ENCODE measurements at regions not wholly inside any gene's neighbourhood (a gene's known extent, or its start where the extent isn't known, plus 50 kb on each side); places are given as distances from the start of the nearest gene placed in this dataset.

GRCh38 chr10:107434854-107435253 lies 270.3 kb upstream of the SORCS1 start:
- Histone ChIP-seq H4K5ac (ENCODE audit: insufficient read length, low read depth, low read length) (no peak overlapping the region), H2AK5ac (ENCODE audit: insufficient read length, low read length) (no peak overlapping the region), H2AFZ (ENCODE audit: low read length) (no peak overlapping the region), H3K14ac (ENCODE audit: insufficient read depth, low read length) (no peak overlapping the region), H3K9ac (ENCODE audit: extremely low read depth, insufficient read length, low read length) (no peak overlapping the region), H3K18ac (ENCODE audit: insufficient read length, low read depth, low read length) (no peak overlapping the region), H3K79me1 (ENCODE audit: insufficient read depth, low read depth, low read length, poor library complexity, severe bottlenecking) (no peaks in the 10 kb centered on the region), H2BK120ac (ENCODE audit: low read depth, low read length, poor library complexity, severe bottlenecking) (no peak overlapping the region), H3K23me2 (ENCODE audit: insufficient read length, low read depth, low read length, poor library complexity, severe bottlenecking) (no peaks in the 10 kb centered on the region), H3K23ac (ENCODE audit: insufficient read length, low read depth, low read length) (no peak overlapping the region), H3K4ac (ENCODE audit: low read depth, low read length) (no peak overlapping the region), H3K9me3 (ENCODE audit: control insufficient read depth, low read depth, low read length) (no peaks in the 10 kb centered on the region), H3K56ac (ENCODE audit: insufficient read length, low read depth, low read length) (no peak overlapping the region), H3K79me2 (ENCODE audit: insufficient read depth, low read length) (no peaks in the 10 kb centered on the region), H2BK15ac (ENCODE audit: low read depth, low read length) (no peak overlapping the region), H2BK12ac (ENCODE audit: insufficient read length, low read depth, low read length) (no peak overlapping the region), H3K27ac (ENCODE audit: insufficient read length, low read depth, low read length) (no peak overlapping the region), H4K20me1 (ENCODE audit: control insufficient read depth, insufficient read depth, insufficient read length) (no peaks in the 10 kb centered on the region), H2BK20ac (ENCODE audit: low read depth, low read length, poor library complexity, severe bottlenecking) (no peak overlapping the region), H3T11ph (ENCODE audit: low read length) (no peak overlapping the region), H4K8ac (replicated peaks; ENCODE audit: insufficient read length, low read depth, low read length) (no peak overlapping the region), H3K4me2 (ENCODE audit: insufficient read depth, insufficient read length, low read length) (no peak overlapping the region), H3K27me3 (ENCODE audit: insufficient read depth, low read length) (no peaks in the 10 kb centered on the region), H2BK5ac (ENCODE audit: insufficient read length, low read length) (no peak overlapping the region), H3K4me1 (ENCODE audit: insufficient read depth, low read length) (no peaks in the 10 kb centered on the region), H4K91ac (ENCODE audit: insufficient read length, low read depth, low read length) (no peak overlapping the region)
- TF ChIP-seq, protein P1, sequence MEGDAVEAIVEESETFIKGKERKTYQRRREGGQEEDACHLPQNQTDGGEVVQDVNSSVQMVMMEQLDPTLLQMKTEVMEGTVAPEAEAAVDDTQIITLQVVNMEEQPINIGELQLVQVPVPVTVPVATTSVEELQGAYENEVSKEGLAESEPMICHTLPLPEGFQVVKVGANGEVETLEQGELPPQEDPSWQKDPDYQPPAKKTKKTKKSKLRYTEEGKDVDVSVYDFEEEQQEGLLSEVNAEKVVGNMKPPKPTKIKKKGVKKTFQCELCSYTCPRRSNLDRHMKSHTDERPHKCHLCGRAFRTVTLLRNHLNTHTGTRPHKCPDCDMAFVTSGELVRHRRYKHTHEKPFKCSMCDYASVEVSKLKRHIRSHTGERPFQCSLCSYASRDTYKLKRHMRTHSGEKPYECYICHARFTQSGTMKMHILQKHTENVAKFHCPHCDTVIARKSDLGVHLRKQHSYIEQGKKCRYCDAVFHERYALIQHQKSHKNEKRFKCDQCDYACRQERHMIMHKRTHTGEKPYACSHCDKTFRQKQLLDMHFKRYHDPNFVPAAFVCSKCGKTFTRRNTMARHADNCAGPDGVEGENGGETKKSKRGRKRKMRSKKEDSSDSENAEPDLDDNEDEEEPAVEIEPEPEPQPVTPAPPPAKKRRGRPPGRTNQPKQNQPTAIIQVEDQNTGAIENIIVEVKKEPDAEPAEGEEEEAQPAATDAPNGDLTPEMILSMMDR (conservative IDR thresholded peaks at IDR 0.05) = no peak
- no CpG with 5 or more reads among the region's 5 CpGs for WGBS (ENCODE audit: extremely low coverage, insufficient read length, low lambda C conversion rate)
- Mint-ChIP-seq H3K27me3 (ENCODE audit: low read depth) (no peaks in the 10 kb centered on the region), H3K36me3 (ENCODE audit: insufficient read depth in 1 of 3, low read depth in 3 of 3) (no peaks in the 10 kb centered on the region), H3K27ac (no peak overlapping the region), H3K4me3 (no peak overlapping the region), H3K9me3 (no peaks in the 10 kb centered on the region), H3K4me1 (no peaks in the 10 kb centered on the region; a peak in 1 of 4 replicates)
- DNase-seq = no peak

Data from H9 (cell line).